GM12892 (cell line): ENCODE measurements at regions not wholly inside any gene's neighbourhood (a gene's known extent, or its start where the extent isn't known, plus 50 kb on each side); places are given as distances from the start of the nearest gene placed in this dataset.

ENCODE experiments used
- POLR2A ChIP-seq: IDR thresholded peaks from 2 replicates; pipeline ENCODE4 v1.6.1; 2011; ENCODE audit warnings: low read depth, low read length, control low read depth
- POLR2AphosphoS5 ChIP-seq: IDR thresholded peaks from 2 replicates; pipeline ENCODE4 v1.6.1; 2011; ENCODE audit warnings: low read depth, low read length, control low read depth

- TF ChIP-seq POLR2AphosphoS5 (no peak), POLR2A (no peak)
Measured at GRCh38 chr22:27493796-27494195, 307.8 kb downstream of the MN1 start.
